ENCODE measurements at regions not wholly inside any gene's neighbourhood (a gene's known extent, or its start where the extent isn't known, plus 50 kb on each side); places are given as distances from the start of the nearest gene placed in this dataset.

- no peak for TF ChIP-seq CTCF (IDR thresholded peaks at IDR 0.05)
- no peak for TF ChIP-seq POLR2A (IDR thresholded peaks at IDR 0.05)
- 81 to 91% methylated on average over 3 to 5 of the region's 5 CpGs for WGBS, 2 donors
- H3K4me1 ChIP-seq = peaks cover 11 to 25% of the 10 kb centered on the region in 2 donors
- H3K27me3 ChIP-seq = no peaks in the 10 kb centered on the region
- intact Hi-C loops (cut with DNase I) = no loop called here
- no peak overlapping the region for H3K4me3 ChIP-seq (replicated peaks in 1 of 3)
- no peaks in the 10 kb centered on the region for H3K36me3 ChIP-seq
- no peak for DNase-seq
- H3K9me3 ChIP-seq = no peaks in the 10 kb centered on the region
- H3K27ac ChIP-seq = no peak overlapping the region
These were observed 309.2 kb upstream of the ZMIZ1 start for GRCh38 chr10:78759456-78760120.

DNA sequence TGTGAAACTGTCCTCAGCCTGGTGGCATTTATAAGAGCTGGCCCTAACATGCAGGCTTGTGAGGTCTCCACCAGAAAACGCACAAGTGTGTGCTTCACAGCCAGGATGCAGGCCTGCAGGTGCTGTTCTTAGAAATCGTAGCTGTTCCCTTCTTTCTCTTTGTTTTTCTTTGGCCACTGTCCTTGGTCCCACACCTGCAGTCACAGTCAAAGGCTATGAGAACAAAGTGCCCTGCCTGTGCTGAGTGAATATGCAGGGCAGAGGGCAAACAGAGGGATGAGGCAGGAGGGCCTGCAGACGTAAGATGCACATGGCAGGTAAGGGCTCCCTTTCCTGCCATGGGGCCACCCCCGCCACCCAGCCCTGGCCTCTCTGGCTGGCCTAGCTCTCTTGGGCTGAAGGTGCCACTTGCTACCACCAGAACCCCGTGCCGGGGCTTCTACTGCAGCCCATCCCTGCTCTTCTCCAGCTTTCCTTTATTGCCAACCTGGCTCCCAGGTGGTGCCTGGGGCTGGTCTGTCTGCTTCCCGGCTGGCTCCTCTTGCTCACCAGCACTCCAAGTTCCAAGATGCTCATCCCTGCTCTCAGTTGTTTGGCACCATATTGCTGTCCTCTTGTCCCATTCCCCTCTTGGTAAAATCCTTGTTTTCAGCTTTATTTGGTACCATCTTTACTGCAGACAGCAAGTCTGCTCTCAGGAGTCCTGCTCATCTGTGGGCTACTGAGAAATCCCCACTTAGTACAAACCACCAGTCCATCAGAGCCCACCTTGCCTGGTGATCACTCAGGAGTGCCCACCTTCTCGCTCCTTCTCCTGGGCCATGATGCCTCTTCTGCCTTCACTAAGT is 308.1 kb upstream of the ZMIZ1 start:
- TF ChIP-seq CTCF (IDR thresholded peaks at IDR 0.05) (no peak), POLR2A (IDR thresholded peaks at IDR 0.05) (no peak)
- H3K27me3 ChIP-seq = no peaks in the 10 kb centered on the region
- H3K4me3 ChIP-seq (replicated peaks in 1 of 3) = no peak overlapping the region
- no peaks in the 10 kb centered on the region for H3K9me3 ChIP-seq
- no peak overlapping the region for H3K27ac ChIP-seq
- DNase-seq = no peak
- intact Hi-C loops (cut with DNase I) = no loop called here
- H3K36me3 ChIP-seq = no peaks in the 10 kb centered on the region
- WGBS, 2 donors = 94 to 96% methylated on average over 8 of the region's 8 CpGs
- H3K4me1 ChIP-seq = peaks cover 11 to 25% of the 10 kb centered on the region in 2 donors

- H3K4me3 ChIP-seq (replicated peaks in 1 of 3) = no peak overlapping the region
- no peaks in the 10 kb centered on the region for H3K9me3 ChIP-seq
- no peaks in the 10 kb centered on the region for H3K27me3 ChIP-seq
- no peak overlapping the region for H3K27ac ChIP-seq
- intact Hi-C loops (cut with DNase I) = no loop called here
- H3K4me1 ChIP-seq = peaks cover 11 to 25% of the 10 kb centered on the region in 2 donors
- H3K36me3 ChIP-seq = no peaks in the 10 kb centered on the region
- TF ChIP-seq CTCF (IDR thresholded peaks at IDR 0.05) (no peak), POLR2A (IDR thresholded peaks at IDR 0.05) (no peak)
- 92 to 96% methylated on average over 12 of the region's 12 CpGs for WGBS, 2 donors
- DNase-seq = no peak
These were observed 307.4 kb upstream of the ZMIZ1 start for GRCh38 chr10:78761311-78761781.

DNA sequence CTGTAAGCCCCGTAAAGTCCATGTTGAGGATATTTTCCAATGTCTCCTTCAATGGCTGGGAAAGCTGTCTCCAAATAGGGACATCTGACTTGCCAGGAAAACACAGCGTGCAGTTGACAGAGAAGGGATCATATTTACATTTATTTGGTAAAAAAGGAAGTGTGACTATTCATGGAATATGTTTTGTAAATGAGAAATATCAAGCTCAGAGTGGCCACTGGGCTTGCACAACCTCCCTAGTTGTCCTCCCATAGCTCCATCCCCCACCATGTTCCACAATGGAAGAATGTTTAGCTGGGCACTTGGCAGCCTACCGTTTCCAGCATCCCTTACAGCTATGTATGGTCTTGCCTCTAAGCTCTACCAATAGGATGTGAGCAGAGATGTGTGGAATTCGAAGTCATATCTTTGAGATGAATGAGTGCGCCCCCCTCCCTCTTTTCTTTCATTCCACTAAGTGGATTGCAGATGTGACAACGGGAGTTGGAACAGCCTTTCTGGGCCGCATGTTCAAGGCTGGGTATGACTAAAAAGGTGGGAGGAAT is 306.6 kb upstream of the ZMIZ1 start:
- TF ChIP-seq CTCF (IDR thresholded peaks at IDR 0.05) = no peak
- TF ChIP-seq POLR2A (IDR thresholded peaks at IDR 0.05) = no peak
- Histone ChIP-seq H3K4me3 (replicated peaks in 1 of 3) (no peak overlapping the region), H3K27ac (no peak overlapping the region), H3K9me3 (no peaks in the 10 kb centered on the region), H3K4me1 (peaks cover 11 to 16% of the 10 kb centered on the region in 2 donors), H3K36me3 (no peaks in the 10 kb centered on the region), H3K27me3 (no peaks in the 10 kb centered on the region)
- intact Hi-C loops (cut with DNase I) = no loop called here
- no peak for DNase-seq
- WGBS, 2 donors = 94 to 96% methylated on average over 7 of the region's 7 CpGs

All from thyroid gland (tissue), 4 donors.